ENCODE measurements at regions not wholly inside any gene's neighbourhood (a gene's known extent, or its start where the extent isn't known, plus 50 kb on each side); places are given as distances from the start of the nearest gene placed in this dataset.
"Not testable (repeated sequence)": the region's sequence is repeated elsewhere in the genome, so short reads cannot be mapped to it uniquely, and the experiment has no call there.

- DNase-seq (ENCODE audit: low read depth in 2 of 2) = no peak
Measured at GRCh38 chr2:3899536-3900155, 196.3 kb downstream of the DCDC2C start.

DNA sequence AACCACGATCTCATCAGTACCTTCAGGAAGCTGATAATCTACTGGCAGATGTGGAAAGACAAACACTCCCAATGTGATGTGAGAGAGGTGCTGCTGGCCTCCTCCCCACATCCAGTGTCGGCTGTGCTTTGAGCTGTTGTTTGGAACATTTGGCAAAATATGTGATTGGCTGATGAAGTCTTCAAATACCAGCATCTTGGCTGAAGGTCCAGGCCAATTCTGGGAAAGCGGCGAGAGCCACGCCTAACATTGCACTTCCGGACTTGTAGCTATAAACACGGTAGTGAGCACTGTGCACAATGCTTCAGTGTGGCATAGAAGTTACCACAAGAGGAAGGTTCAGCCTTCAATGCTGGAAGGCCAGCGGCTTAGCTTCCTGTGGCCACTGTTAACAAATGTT is 198.8 kb downstream of the DCDC2C start:
- no peak for DNase-seq (ENCODE audit: low read depth in 2 of 2)

DNA sequence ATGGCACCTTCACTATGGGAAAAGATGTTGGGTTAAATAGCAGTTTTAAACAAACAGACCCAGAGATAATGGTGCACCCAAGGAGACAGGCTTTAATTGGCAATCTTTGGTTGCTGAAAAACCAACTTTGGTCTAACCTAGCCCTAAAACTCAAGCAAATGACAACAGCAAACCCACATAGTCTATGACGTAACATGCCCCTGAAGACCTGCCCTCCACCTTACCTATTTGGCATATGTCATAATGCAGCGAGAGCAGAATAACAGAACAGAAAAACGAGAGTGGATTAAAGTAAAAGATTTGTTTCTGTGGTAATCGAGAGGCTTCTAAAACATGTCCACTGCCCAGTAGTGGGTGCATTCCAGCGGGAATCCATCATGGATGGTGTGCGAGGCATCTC is 200.7 kb downstream of the DCDC2C start:
- DNase-seq (ENCODE audit: low read depth in 2 of 2) = no peak

DNA sequence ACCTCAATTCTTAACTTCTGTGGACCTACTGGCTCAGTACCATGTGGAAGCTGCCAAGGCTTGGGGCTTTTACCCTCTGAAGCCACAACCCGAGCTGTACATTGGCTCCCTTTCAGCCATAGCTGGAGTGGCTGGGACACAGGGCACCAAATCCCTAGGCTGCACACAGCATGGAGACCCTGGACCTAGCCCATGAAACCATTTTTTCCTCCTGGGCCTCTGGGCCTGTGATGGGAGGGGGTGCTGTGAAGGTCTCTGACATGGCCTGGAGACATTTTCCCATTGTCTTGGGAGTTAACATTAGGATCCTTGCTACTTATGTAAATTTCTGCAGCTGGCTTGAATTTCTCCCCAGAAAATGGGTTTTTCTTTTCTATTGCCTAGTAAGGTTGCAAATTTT is 205.1 kb downstream of the DCDC2C start:
- DNase-seq (ENCODE audit: low read depth in 2 of 2) = not testable (repeated sequence)

- no peak for DNase-seq (ENCODE audit: low read depth in 2 of 2)
Measured at GRCh38 chr2:3911882-3912455, 208.6 kb downstream of the DCDC2C start.

DNA sequence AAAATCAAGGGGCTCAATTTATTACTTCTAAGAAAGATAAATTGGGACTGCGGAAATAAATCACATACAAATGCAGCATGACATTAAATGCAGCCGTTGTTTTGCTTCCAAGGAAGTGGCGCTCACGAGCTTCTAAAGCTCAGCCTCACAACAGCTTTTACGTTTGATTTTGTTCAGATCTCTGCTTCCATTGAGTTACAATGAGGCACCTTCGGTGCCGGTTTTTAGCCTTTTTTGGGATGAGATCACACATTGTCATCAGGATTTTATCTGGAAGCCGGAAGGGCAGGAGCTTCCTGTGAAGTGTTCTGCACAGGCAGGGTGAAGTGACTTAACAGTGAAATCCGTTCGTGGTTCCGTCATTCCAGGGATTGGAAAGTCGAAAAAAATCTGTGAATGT is 209.8 kb downstream of the DCDC2C start:
- no peak for DNase-seq (ENCODE audit: low read depth in 2 of 2)

- no peak for DNase-seq (ENCODE audit: low read depth in 2 of 2)
Measured at GRCh38 chr2:3914241-3914640, 210.9 kb downstream of the DCDC2C start.

GRCh38 chr2:3927031-3927430 is 223.7 kb downstream of the DCDC2C start:
- DNase-seq (ENCODE audit: low read depth in 2 of 2) = no peak

GRCh38 chr2:3929374-3929773 is 226.0 kb downstream of the DCDC2C start:
- no peak for DNase-seq (ENCODE audit: low read depth in 2 of 2)

- DNase-seq (ENCODE audit: low read depth in 2 of 2) = no peak
Measured at GRCh38 chr2:3930246-3930645, 226.9 kb downstream of the DCDC2C start.

DNA sequence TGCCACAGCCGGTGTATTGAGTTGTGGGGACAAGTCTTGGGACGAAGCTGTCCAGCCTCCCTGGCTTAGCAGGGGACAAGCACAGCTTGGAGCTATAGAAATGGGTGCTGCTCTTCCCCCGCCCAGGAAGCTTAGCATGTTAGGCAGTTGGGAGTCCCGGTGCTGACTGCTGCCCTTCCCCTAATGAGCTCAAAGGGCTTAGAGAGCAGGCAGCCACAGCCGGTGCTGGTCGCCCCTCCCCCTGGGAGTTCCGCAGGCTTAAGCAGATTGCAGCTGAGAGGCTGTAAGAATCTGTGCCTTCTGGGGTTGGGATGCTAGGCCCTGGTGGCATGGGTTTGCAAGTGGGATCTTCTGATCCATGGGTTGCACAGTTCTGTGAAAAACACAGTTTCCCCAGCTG is 237.3 kb downstream of the DCDC2C start:
- DNase-seq (ENCODE audit: low read depth in 2 of 2) = no peak

- DNase-seq (ENCODE audit: low read depth in 2 of 2) = no peak
Measured at GRCh38 chr2:3942841-3943240, 239.5 kb downstream of the DCDC2C start.

DNA sequence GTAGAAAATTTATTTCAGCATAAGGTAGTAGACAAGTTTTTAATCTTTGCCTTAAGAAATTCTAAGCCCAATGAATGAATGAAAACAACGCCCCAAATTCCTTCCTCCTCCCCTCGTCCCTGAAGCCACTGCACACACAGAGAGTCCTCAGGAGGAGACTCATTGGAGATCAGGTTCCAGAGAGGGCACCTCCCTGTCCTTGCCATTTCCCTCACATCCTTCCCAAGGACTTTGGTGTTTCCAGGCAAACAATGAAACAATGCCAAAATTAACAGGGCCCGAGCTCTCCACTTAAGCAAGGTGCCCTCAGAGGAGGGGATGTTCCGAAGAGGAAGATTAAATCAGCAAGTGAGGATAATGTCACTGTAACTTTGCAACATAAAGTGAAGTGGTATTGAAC is 240.7 kb downstream of the DCDC2C start:
- no peak for DNase-seq (ENCODE audit: low read depth in 2 of 2)

- no peak for DNase-seq (ENCODE audit: low read depth in 2 of 2)
Measured at GRCh38 chr2:3944841-3945240, 241.5 kb downstream of the DCDC2C start.

DNA sequence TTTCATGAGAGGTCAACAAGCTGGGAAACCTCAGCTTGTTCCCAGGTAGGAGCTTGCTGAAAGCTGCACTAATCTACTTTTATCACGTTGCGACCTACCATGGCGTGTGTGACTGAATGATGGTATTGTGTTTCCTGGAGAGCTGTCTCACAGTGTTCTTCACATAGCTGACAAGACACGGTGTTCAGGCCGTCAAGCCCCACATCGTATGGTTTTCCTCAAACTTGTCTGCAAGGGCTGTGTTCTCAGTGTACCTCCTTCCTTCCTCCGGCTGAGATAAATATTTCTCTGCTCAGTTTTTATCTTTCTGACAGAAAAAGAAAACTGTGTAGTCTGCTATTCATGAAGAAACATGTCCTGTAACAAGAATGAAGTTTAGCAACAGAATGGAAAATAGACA is 244.8 kb downstream of the DCDC2C start:
- DNase-seq (ENCODE audit: low read depth in 2 of 2) = no peak

- DNase-seq (ENCODE audit: low read depth in 2 of 2) = no peak
Measured at GRCh38 chr2:3951131-3951954, 248.0 kb downstream of the DCDC2C start.

DNA sequence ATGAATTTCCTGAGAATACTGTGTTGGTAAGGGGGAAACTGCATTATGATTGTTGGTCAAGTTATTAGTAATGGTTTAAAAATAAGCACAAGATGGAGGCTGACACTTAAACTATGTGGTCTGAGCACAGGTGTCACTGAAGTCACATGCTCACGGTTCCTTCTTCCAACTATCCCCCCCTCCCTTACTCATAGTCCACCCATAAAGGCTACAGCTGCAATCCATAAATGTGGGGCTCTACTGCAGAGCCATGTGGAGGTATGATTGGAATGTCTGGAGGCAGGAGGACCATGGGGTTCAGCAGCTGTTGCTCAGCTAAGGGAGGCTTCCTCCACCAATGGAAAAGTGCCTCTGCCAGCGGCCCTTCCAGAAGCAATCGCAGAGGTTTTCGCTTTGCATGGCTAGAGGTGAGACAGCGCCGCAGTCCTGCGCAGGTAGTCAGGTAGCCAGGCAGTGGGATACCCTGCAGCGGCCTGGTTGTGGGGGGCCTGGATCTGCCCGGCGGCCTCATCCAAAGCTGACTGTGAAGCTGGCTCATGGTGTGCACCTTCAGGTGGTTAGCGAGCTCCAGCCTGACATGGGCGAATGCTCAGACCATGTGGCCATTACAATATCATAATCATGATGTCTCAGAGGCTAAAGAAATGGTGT is 249.6 kb downstream of the DCDC2C start:
- no peak for DNase-seq (ENCODE audit: low read depth in 2 of 2)

DNA sequence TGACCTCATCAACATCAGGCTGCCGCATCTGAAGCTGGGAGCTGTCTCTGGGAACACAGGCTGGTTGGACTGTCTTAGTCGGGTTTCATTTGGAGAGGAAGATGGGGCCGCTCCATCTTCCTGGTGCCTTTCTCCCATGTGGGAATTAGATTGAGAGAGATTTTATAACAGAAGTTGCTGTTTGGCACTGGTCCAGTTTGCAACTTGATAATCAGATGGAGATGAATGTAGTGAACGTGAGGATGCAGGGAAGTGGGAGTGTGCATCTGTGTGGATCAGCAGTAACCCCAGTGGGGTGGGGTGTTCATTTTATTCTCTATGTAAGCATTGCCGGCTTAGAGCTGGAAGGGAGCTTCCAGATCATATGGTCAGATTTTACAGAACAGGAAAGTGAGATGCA is 250.9 kb downstream of the DCDC2C start:
- no peak for DNase-seq (ENCODE audit: low read depth in 2 of 2)

- DNase-seq (ENCODE audit: low read depth in 2 of 2) = no peak
Measured at GRCh38 chr2:3956406-3956805, 253.0 kb downstream of the DCDC2C start.

DNA sequence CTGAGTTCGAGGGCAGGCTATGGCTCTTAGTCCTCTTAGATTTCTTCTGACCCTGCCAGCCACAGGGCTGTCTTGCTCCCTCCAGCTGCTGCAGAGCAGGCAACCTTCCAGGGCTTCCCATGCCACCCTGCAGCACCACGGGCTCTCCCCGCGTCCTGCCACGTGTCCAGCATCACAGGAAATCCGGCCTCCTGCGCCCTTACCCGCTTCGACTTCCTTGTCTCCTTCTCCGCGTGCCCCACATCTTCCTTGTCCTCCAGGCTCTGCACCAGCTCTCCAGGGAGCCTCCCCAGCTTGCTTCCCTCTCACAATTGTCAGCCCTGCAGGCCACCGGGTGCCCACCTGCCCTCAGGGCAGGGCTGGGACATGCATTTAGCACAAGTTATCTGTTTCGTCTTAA is 253.5 kb downstream of the DCDC2C start:
- no peak for DNase-seq (ENCODE audit: low read depth in 2 of 2)

- no peak for DNase-seq (ENCODE audit: low read depth in 2 of 2)
Measured at GRCh38 chr2:3958465-3958864, 255.1 kb downstream of the DCDC2C start.

GRCh38 chr2:3958969-3959368 is 255.6 kb downstream of the DCDC2C start:
- DNase-seq (ENCODE audit: low read depth in 2 of 2) = no peak

DNA sequence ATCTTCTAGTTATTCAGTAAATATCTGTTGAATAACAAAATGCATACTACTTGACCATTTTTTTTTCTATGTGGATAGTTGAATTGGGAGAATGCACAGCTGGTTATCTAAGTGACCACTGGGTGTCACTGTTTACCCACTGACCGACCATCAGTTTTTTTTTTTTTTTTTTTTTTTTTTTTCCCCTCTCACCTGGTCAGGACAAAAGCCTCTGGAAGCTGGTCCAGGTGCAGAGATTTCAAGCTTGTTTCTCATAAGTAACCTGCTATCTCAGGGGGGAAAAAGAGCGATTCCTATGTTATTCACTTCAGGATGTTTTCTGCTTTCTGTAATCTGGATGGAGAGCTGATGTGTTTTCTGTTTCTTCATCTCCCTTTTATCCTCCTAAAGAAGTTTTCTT is 256.0 kb downstream of the DCDC2C start:
- DNase-seq (ENCODE audit: low read depth in 2 of 2) = no peak
